HL-60/S4 treated with phorbol 12-myristate 13-acetate at 8.2 ng/mL for 4 days and 3 days (cell line): ENCODE measurements at regions not wholly inside any gene's neighbourhood (a gene's known extent, or its start where the extent isn't known, plus 50 kb on each side); places are given as distances from the start of the nearest gene placed in this dataset.

Experiments used
- in situ Hi-C: fragments of 300-500 bp; cut with MboI; formaldehyde crosslinking; loops from 2 replicates; pipeline ENCODE4 v1.15.0; 2022; ENCODE audit warnings: low sequenced_read_pairs

DNA sequence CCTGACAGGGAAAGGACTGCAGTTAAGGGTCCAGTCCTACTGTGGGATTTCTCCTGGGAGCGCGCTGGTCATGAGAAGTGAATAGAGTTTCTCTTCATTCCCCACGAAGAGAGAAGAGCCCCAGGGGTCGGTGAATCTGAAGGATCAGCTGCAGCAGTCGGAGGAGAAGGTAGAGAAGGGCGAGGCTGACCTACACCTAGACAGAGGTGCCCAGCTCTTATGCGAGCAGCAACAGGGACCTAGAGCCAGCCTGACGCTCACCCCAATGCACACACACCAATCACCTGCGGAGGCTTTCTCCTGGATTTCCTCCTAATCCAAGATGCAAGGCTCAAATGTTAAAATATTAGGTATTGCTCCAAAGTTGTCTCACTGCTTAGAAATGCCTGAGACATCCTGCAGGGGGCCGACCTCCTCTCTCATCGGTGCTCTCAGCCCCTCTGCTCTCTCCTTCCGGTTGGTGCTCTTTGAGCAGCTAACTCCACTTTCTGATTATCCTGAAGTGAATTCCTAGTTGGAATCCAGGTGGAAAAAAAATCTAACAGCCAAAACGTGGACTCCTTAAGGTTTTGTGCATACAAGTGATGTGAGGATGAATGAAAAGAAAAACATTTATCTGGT is 176.4 kb downstream of the AHR start:
- in situ Hi-C loops, result no loop called here

DNA sequence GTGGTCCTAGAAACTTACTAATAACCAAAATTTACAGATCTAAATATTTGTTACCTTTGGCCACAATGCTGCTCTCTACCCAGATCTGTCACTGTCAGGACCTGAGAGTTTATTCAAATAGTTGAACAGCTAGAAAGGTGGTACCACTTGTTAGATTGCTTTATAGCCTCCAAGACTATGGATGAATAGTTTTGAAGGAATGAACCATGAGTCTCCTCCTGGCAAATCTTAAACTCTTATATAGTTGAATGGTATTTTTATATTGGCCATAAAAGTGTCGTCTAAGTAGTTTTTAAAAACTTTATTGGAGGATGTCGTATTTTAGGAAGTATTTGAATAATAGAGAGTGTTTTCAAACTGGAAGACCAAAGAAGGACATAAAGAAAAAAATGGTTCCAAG is 178.7 kb downstream of the AHR start:
- in situ Hi-C loops, result no loop called here

DNA sequence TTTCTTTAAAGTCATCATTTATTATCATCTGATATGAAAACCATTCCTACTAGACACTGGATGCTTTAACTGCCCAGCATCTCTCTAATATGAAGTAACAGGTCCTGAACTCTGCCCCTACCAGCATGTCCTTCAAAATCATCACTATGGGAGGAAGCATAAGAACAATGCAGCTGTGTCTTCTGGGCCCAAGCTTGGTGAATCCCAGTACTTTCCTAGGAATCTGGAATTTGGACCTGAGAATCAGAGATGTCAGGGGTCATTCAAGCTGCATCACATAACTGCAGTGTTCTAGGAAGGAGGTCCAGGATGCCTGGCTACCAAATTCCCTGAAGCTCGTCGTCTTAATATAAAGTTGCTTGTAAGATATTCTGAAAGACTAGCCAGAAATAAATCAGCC is 182.7 kb downstream of the AHR start:
- in situ Hi-C loops, result no loop called here

DNA sequence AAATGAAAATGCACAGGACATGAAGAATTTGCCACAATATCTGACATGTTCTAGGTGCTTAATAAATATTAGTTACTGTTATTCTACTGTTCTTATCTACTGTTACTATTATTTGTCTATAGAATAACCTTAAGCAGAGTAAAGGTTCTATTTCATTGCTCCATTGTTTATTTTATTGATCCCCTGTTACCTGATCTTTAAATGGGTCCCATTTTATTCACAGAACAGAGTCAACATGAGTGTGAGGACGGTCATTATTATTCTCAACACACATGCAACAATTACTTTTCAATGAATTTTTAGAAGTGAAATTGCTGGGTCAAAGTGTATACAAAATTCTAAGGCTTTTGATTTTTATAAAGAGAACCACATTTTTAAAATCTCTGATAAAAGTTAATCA is 186.9 kb downstream of the AHR start:
- in situ Hi-C loops, result no loop called here

DNA sequence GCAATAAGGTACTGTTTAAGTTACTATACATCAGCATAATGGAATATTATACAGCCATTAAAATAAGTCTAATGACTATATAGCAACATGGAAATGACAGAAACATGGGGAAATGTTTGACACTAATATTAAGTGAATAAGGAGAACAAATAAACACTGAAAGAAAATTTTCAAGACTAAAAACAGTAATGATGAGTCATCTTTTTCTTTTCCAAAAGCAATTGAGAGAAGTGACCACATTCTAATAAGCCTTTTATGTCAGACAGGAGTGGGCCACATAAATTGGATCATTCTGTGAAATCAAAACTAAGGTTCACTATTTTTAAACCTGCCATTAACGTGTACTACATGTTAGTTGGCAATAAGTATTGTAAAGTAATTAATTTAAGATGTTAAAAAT is 187.5 kb downstream of the AHR start:
- in situ Hi-C loops, result no loop called here

DNA sequence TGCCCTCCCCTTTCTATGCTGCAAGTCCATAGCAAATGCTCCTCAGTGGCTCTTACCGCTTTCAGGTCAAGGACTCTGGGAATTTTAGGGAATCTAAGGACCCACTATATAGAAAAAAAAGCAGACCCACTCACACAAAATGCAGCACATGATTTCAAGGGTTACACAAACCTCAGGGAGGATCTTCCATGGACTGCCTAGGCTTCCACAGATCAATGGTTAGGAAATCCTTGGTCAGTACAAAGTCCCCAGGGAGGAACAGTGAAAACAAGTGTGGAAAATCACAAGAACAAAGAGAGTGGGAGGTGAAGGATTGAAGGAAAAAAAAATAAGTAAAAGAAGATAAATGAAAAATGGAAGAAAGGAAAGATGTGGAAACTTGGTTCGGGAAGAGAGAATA is 188.4 kb downstream of the AHR start:
- in situ Hi-C loops, result no loop called here

DNA sequence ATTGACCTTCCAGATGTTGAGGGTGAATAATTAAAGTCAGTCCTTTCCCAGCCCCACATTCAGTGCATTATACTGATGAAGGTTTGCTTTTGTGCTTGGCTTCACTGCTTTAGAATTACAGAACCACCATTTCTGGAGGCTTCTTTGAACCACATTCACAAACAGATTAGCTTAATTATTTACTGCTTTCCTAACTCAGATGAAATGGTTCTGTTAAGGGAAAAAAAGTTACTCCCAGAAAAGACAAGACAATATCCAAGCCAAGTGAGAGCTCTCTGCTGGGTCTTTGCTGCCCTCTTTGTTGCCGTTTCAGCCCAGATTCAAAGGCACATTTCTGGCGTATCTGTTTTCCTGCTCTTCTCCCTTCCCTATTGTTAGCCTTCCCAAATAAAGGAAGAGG is 188.9 kb downstream of the AHR start:
- in situ Hi-C loops, result no loop called here

DNA sequence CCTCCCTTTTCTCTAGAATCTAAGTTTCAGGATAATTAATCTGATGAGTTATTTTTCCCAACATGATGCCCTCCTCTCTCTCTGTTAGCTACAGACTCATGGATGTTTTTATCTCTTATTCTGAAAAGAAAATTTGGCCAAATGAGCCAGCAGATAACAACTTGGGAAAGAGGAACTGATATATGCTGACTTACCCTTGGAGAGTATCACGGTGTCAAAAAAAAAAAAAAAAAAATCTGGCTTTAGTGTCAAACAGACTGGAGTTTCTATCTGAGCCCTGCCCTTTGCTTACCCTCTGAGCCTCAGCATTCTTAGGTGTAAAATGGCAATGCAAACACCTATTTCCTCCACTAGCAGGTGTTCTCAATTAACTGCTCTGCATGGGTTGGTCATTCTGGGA is 190.4 kb downstream of the AHR start:
- in situ Hi-C loops, result no loop called here

DNA sequence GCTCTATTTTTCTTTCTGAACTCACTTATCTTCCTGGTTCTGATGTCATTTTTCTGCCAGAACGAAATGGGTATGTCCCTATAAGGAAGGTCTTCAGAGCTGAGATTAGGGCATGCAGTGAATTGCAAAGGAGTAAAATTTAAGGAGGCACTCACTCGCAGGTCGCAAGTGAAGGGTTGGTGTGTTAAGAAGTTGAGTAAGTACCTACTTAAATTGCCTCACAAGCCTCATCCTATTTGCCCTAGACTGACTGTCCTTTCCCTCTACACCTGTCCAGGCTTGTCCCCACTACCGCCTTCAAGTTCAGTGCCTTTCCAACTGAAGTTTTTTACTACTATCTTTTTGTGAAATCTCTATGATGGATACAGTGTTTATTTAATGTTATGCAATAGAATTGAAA is 191.5 kb downstream of the AHR start:
- in situ Hi-C loops, result no loop called here

DNA sequence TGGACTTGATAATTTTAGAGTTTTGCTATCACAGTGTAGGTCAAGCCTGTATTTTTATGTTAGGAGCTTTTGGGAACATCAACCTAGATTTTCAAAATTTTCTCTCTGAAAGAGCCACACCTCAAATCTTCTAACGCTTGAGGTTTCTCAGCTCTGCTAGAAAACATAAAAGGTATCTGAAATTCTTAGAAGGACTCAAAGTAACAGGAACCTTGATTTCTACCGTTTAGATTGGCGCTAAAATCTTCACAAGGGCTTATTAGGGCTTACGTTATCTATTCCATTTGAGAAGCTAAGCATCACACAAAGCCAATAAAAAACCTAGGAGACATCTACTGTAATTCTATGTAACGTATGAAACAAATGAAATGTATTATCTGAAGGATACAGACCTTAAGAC is 192.4 kb downstream of the AHR start:
- in situ Hi-C loops, result no loop called here

DNA sequence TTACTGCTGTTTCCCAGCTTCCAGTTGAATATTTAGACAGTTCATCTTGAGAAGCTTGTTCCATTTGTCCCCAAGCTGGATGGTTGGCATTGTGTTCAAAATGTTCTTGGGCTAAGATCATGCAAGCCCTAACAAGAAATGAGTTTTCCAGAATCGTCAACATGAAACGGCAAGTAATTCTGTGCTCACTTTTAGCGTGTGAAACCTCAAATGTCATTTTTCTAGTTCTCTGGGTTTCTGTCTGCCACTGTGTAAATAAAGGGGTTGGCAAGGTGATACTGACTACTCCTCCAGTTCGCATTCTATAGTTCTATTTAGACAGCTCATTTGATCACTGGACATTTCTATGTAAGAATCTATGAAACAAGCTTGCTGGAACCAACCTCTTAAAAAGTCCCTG is 194.0 kb downstream of the AHR start:
- in situ Hi-C loops, result no loop called here

DNA sequence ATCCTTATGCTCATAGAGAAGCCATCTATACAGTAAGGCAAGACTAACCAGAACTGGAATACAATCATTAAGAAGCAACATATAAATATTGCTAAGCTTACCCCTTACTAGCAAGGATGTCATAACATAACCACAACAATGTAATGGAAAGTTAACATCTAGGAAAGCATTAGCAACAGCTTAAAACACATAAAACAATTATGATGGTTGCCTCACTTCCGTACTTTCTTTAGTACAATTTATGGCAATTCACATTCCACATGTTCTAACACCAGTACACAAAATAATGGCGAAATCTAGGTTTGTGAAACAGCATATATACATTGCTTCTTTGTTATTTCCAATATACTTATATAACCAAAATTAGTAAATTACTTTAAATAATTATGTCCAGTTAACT is 195.0 kb downstream of the AHR start:
- in situ Hi-C loops, result no loop called here

DNA sequence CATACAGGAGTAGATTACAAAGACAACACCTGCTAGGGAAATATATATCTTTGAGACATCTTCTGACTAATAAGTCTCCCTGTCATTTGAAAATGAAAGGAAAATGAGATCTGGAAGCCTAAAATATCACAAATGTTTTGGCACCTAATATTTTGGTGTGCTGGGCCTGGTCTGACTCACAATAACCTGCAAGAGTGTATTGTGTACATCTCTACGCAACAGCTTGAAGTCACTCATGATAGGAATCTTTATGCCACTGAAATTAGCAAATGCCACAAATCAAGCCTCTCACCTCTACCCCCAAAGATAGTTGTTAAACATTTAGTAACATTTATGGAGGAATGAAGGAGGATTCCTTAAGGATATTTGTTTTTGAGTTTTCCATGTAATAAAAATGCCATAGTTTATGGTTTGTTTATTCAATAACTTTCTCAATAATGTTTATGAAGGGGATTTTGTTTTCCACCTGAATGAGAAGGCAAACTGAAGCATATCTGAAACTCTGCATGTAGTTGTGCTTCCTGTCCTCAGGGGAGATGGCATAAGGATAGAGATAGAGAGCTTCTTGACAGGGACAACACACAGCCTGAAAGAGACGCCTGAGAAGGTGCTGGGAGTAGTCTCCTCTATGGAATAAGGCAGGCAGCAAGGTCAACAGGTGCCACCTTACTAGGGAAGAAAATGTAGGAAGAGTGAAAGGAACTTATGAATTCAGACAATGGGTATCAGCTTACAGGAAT is 197.4 kb downstream of the AHR start:
- in situ Hi-C loops, result no loop called here

DNA sequence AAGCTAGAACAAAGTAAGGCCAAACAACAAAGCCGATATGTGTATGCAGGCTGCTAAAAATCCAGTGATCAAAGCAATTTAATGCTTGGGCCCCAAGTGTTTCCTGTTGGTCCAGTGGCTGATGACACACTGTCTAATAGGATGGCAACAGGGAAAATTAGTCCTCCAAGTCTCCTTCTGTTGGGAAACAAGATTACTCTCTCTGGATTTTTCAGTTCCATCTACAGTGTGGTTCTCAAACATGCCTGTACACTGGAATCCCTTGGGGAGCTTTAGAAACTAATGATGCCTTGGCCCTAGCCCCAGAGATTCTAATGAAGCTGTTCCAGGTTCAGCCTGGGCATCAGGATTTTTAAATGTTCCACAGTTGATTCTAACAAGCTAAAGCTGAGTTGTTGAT is 198.7 kb downstream of the AHR start:
- in situ Hi-C loops, result no loop called here

DNA sequence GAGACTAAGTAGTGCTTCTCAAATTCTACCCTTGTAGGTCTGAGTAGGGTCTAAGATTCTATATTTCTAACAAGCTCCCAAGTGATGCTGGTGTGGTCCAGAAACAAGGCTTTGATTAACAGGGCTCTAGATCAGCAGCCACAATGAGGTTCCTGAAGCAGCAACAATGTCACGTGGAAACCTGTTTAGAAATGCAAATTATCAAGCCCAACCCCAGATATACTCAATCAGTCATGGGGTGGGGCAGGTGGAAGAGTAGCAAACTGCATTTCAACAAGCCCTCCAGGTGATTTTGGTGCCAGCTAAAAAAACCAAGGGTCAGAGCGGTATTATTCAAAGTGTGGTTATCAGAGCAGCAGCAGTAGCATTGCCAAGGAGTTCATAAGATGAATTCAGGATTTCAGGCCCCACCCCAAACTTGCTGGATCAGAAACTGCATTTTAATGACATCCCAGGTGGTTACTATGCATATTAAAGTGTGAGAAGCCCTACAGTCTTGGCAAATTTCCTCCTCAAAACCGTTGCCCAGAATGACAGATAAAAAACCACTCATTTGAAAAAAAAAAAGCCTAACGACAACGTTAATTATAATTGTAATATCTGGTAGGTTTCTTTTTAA is 199.2 kb downstream of the AHR start:
- in situ Hi-C loops, result no loop called here

DNA sequence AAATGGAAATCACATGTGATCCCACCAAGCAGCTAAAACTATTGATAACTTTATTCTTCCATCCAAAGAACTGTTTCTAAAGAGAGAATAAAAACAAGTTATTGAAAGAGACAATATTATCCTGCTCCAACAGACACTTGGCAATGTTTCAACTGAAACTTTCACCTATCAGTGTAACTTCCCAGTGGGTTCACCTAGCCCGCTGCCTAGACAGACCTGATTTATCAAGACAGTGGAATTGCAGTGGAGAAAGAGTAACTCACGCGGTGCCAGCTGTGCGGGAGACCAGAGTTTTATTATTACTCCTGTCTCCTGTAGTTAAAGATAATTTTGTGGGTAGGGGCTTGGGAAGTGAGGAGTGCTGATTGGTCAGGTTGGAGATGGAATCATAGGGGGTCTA is 199.8 kb downstream of the AHR start:
- in situ Hi-C loops, result no loop called here

DNA sequence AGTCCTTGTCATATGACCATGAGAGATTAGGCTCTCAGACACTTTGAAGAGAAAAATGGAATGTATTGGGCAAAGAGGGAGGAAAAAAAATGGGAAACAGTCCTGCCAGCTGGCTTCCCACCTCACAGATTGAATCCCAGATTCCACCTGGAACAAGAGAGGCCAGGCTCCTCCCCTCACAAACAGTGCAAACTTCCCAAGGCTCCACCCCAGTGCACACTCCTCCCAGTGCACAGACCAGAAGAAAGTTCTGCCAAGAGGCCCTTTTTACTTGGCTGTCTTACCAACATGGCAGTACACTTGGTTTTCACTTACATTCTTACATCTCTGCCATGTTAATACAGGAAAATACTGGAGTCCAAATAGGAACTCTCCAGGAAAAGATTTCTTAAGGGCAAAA is 202.3 kb downstream of the AHR start:
- in situ Hi-C loops, result no loop called here

DNA sequence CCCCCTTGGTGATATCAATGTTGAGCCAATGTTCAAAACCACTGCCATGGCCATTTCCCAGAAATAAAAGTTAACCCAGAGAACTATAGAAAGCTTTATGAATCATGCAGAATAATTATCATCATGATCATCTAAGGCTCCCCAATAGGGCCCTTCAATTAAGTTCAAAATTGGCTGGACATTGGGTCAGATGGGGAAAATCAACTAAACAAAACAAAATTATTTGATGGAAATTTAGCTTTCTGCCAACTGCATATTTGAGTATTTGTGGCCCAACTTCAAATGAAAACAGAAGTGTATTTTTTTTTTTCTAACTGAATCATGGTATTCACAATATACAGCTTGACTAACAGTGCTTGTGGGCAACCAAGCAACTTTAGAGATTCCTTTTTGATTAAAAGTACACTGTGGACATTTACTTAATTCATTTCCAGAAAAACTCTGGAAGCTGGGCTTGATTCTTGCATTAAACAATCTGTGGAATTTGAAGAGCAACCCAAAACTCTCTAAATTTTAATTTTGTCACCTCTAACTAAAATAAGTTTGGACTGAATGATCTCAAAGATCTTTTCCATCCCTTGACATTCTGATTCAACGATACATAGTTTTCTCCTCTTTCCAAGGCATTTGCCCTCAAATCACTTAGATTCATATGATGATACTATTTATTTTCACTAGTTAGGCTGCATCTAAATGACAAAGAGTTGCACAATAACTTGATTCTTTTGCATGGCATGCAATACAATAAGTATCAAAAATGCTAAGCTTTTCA is 203.2 kb downstream of the AHR start:
- in situ Hi-C loops, result no loop called here

DNA sequence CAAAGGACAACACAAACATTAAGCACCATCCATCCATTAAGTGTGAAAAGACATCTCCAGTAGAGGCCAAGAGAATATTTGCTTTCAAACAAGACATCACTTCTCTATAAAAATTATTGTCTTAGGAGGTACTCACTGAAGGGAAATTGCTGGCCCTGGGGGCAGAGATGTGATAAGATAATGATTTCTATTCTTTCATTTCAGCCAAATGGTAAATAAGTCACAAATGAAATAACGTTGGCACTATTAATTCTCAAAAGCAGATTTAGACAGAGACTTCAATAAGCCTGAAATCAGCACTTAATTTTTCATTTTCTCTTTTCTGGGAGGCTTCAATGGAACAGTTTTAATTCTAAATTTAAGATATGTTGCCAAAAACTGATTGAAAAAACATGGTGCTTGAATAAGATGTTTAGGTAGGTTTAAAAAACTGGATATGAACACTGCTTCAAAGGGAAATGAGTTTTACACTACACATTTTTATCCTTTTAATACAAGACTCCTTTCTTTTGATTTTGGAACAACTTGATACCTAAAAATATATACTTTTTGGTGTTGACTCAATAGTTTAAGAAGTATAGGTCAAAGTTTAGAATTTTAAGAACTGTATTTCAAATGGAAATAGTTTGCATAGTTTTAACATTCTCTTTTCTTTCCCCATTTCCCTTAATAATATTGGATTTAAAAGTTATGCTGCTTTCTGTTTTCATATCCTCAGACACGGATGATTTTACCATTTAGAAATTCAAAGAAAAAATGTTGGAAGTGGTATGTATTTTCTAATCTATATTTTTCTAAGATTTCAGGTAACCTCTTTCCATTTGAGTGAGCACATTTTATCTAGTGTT is 204.0 kb downstream of the AHR start:
- in situ Hi-C loops, result no loop called here

DNA sequence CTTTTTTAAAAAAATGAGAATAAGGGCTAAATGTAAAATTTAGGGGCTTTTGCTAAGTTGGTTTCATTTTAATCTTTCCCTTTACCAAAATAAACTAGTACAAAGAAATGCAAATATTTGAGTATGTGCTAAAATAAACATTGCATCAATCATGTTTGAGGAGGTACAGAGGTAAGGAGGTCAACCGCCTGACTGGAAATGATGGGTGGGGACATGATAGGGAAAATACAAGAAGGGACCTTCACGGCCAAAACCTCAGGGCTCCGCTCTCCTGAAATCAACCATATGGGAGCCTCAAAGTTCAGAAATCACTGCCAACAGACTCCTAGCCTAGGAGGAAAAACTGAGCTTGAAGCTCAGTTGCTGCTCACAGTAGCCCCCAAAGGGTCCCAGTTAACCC is 207.6 kb downstream of the AHR start:
- in situ Hi-C loops, result no loop called here

DNA sequence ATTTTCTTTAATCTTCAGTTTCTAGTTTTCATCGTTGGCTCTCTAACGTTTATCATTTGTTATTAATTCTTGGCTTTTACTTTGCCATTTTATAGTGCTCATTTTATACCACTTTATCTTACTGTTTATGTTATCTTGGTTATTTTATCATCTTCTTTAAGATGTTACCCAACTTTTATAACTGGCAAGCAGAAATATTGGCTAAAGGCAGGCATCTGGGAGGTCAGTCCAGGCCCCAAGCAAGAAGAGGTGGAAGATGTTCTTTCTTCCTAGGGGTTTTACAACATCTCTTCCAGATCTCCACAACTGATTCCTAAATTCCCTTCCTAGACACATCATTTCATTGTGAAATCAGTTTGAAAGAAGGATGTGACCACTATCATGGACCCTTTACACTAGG is 208.1 kb downstream of the AHR start:
- in situ Hi-C loops, result no loop called here
